Loucy (cell line): ENCODE measurements at regions not wholly inside any gene's neighbourhood (a gene's known extent, or its start where the extent isn't known, plus 50 kb on each side); places are given as distances from the start of the nearest gene placed in this dataset.

Experiments used
- EZH2phosphoT487 ChIP-seq: fragments of 200-600 bp; IDR thresholded peaks from 2 replicates; pipeline ENCODE4 v1.6.1; 2018; ENCODE audit warnings: antibody characterized with exemption, mild to moderate bottlenecking, moderate library complexity, borderline replicate concordance
- TF ChIP-seq, protein P1 (sequence below): fragments of 200-600 bp; sonication (generic); conservative IDR thresholded peaks from 2 replicates; pipeline ENCODE4 v1.5.1; 2014; ENCODE audit warnings: mild to moderate bottlenecking, antibody characterized with exemption, low read length

DNA sequence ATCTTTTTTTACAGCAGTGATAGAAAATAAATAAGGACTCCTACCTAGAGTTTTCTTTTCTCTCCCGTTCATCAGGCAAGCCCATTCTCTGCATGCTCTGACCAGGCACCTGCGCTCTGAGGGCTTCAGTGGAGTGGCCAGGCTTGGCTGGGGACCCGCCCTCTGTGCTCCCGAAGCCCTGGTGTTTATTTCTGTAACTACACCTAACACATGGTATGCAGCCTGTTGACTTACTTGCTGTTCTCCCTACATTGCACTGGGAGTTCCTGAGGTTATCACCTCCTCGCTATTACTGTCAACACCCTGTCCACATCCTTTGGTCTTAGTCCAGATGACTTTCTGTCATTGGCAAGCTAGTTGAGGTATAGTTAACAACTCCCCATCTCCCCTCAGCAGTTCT is 317.7 kb downstream of the LPIN1 start:
- TF ChIP-seq EZH2phosphoT487: no peak
- TF ChIP-seq, protein P1, sequence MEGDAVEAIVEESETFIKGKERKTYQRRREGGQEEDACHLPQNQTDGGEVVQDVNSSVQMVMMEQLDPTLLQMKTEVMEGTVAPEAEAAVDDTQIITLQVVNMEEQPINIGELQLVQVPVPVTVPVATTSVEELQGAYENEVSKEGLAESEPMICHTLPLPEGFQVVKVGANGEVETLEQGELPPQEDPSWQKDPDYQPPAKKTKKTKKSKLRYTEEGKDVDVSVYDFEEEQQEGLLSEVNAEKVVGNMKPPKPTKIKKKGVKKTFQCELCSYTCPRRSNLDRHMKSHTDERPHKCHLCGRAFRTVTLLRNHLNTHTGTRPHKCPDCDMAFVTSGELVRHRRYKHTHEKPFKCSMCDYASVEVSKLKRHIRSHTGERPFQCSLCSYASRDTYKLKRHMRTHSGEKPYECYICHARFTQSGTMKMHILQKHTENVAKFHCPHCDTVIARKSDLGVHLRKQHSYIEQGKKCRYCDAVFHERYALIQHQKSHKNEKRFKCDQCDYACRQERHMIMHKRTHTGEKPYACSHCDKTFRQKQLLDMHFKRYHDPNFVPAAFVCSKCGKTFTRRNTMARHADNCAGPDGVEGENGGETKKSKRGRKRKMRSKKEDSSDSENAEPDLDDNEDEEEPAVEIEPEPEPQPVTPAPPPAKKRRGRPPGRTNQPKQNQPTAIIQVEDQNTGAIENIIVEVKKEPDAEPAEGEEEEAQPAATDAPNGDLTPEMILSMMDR: no peak
